SK-N-SH treated with all-trans-retinoic acid at 6 μM for 48 hours (cell line): ENCODE measurements at regions not wholly inside any gene's neighbourhood (a gene's known extent, or its start where the extent isn't known, plus 50 kb on each side); places are given as distances from the start of the nearest gene placed in this dataset.

Experiments
- ATAC-seq: fragments of 200-7000 bp; cut with Tn5 transposase; 3 replicates; pipeline ENCODE4 v1.9.1; 2020; ENCODE audit warnings: mild to moderate bottlenecking, moderate library complexity
- BACH2 ChIP-seq: fragments of 250-450 bp; sonication (Bioruptor Pico); IDR thresholded peaks from 2 replicates; pipeline ENCODE4 v1.9.0; 2021; ENCODE audit warnings: mild to moderate bottlenecking, borderline replicate concordance
- CREB5 ChIP-seq: fragments of 250-450 bp; sonication (Bioruptor Pico); IDR thresholded peaks from 2 replicates; pipeline ENCODE4 v1.5.1; 2020; ENCODE audit warnings: low read depth, mild to moderate bottlenecking, moderate library complexity
- ESRRG ChIP-seq: fragments of 250-450 bp; sonication (Bioruptor Pico); IDR thresholded peaks from 2 replicates; pipeline ENCODE4 v1.6.1; 2021; ENCODE audit warnings: mild to moderate bottlenecking
- GLIS3 ChIP-seq: fragments of 250-450 bp; sonication (Bioruptor Pico); IDR thresholded peaks from 2 replicates; pipeline ENCODE4 v1.5.0; 2020; ENCODE audit warnings: mild to moderate bottlenecking, moderate library complexity
- ISL1 ChIP-seq: fragments of 250-450 bp; sonication (Bioruptor Pico); IDR thresholded peaks from 2 replicates; pipeline ENCODE4 v2.1.2; 2022; ENCODE audit warnings: mild to moderate bottlenecking, moderate library complexity
- OSR1 ChIP-seq: fragments of 250-450 bp; sonication (Bioruptor Pico); IDR thresholded peaks from 2 replicates; pipeline ENCODE4 v1.8.0; 2022; ENCODE audit warnings: moderate library complexity, mild to moderate bottlenecking, inconsistent platforms
- PATZ1 ChIP-seq: fragments of 250-450 bp; sonication (Bioruptor Pico); IDR thresholded peaks from 2 replicates; pipeline ENCODE4 v1.8.0; 2020; ENCODE audit warnings: mild to moderate bottlenecking, moderate library complexity, borderline replicate concordance
- PPARA ChIP-seq: fragments of 250-450 bp; sonication (Bioruptor Pico); IDR thresholded peaks from 2 replicates; pipeline ENCODE4 v1.5.0; 2020; ENCODE audit warnings: mild to moderate bottlenecking, borderline replicate concordance
- RARB ChIP-seq: fragments of 250-450 bp; sonication (Bioruptor Pico); IDR thresholded peaks from 2 replicates; pipeline ENCODE4 v1.8.0; 2021; ENCODE audit warnings: mild to moderate bottlenecking, moderate library complexity
- TOX ChIP-seq: fragments of 250-450 bp; sonication (Bioruptor Pico); IDR thresholded peaks from 2 replicates; pipeline ENCODE4 v1.8.0; 2021; ENCODE audit warnings: mild to moderate bottlenecking, moderate library complexity, borderline replicate concordance
- ZNF565 ChIP-seq: fragments of 450-650 bp; formaldehyde crosslinking; conservative IDR thresholded peaks from 2 replicates; pipeline ENCODE4 v1.5.0; 2020; ENCODE audit warnings: low read depth, mild to moderate bottlenecking, moderate library complexity
- ZNF70 ChIP-seq: fragments of 450-650 bp; formaldehyde crosslinking; IDR thresholded peaks from 2 replicates; pipeline ENCODE4 v1.5.0; 2020; ENCODE audit warnings: mild to moderate bottlenecking, moderate library complexity
- TF ChIP-seq, protein P1 (sequence below): fragments of 250-450 bp; sonication (Bioruptor Pico); IDR thresholded peaks from 2 replicates; pipeline ENCODE4 v1.5.1; 2021; ENCODE audit warnings: mild to moderate bottlenecking, moderate library complexity
- TF ChIP-seq, protein P2 (sequence below): fragments of 250-450 bp; sonication (Bioruptor Pico); IDR thresholded peaks from 2 replicates; pipeline ENCODE4 v1.8.0; 2021; ENCODE audit warnings: low read depth, mild to moderate bottlenecking, moderate library complexity, borderline replicate concordance
- TF ChIP-seq, protein P3 (sequence below): fragments of 250-450 bp; sonication (Bioruptor Pico); IDR thresholded peaks from 2 replicates; pipeline ENCODE4 v1.5.0; 2020; ENCODE audit warnings: mild to moderate bottlenecking, moderate library complexity

- TF ChIP-seq, protein P1, sequence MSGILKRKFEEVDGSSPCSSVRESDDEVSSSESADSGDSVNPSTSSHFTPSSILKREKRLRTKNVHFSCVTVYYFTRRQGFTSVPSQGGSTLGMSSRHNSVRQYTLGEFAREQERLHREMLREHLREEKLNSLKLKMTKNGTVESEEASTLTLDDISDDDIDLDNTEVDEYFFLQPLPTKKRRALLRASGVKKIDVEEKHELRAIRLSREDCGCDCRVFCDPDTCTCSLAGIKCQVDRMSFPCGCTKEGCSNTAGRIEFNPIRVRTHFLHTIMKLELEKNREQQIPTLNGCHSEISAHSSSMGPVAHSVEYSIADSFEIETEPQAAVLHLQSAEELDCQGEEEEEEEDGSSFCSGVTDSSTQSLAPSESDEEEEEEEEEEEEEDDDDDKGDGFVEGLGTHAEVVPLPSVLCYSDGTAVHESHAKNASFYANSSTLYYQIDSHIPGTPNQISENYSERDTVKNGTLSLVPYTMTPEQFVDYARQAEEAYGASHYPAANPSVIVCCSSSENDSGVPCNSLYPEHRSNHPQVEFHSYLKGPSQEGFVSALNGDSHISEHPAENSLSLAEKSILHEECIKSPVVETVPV = no peak
- TF ChIP-seq ZNF565 (CRISPR knock-in tag) (no peak), RARB (no peak), TOX (CRISPR knock-in tag) (no peak), ESRRG (no peak), GLIS3 (no peak), ZNF70 (CRISPR knock-in tag) (no peak), ISL1 (CRISPR knock-in tag) (no peak), OSR1 (CRISPR knock-in tag) (no peak), BACH2 (CRISPR knock-in tag) (no peak), PPARA (CRISPR knock-in tag) (no peak), CREB5 (CRISPR knock-in tag) (no peak)
- TF ChIP-seq, protein P2, sequence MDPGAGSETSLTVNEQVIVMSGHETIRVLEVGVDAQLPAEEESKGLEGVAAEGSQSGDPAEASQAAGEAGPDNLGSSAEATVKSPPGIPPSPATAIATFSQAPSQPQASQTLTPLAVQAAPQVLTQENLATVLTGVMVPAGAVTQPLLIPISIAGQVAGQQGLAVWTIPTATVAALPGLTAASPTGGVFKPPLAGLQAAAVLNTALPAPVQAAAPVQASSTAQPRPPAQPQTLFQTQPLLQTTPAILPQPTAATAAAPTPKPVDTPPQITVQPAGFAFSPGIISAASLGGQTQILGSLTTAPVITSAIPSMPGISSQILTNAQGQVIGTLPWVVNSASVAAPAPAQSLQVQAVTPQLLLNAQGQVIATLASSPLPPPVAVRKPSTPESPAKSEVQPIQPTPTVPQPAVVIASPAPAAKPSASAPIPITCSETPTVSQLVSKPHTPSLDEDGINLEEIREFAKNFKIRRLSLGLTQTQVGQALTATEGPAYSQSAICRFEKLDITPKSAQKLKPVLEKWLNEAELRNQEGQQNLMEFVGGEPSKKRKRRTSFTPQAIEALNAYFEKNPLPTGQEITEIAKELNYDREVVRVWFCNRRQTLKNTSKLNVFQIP (CRISPR knock-in tag) = no peak
- ATAC-seq = peak; percentile 20; the same call in 1 of the 3 replicates
Observed at GRCh38 chr7:155213955-155214740, 83.5 kb upstream of the INSIG1 start.

GRCh38 chr7:155215576-155216325 is 81.9 kb upstream of the INSIG1 start:
- no peak for TF ChIP-seq PATZ1 (CRISPR knock-in tag)
- TF ChIP-seq ZNF70 (CRISPR knock-in tag) = no peak
- TF ChIP-seq ZNF565 (CRISPR knock-in tag) = no peak
- no peak for TF ChIP-seq PPARA (CRISPR knock-in tag)
- TF ChIP-seq, protein P2 (CRISPR knock-in tag) = no peak
- TF ChIP-seq, protein P3, sequence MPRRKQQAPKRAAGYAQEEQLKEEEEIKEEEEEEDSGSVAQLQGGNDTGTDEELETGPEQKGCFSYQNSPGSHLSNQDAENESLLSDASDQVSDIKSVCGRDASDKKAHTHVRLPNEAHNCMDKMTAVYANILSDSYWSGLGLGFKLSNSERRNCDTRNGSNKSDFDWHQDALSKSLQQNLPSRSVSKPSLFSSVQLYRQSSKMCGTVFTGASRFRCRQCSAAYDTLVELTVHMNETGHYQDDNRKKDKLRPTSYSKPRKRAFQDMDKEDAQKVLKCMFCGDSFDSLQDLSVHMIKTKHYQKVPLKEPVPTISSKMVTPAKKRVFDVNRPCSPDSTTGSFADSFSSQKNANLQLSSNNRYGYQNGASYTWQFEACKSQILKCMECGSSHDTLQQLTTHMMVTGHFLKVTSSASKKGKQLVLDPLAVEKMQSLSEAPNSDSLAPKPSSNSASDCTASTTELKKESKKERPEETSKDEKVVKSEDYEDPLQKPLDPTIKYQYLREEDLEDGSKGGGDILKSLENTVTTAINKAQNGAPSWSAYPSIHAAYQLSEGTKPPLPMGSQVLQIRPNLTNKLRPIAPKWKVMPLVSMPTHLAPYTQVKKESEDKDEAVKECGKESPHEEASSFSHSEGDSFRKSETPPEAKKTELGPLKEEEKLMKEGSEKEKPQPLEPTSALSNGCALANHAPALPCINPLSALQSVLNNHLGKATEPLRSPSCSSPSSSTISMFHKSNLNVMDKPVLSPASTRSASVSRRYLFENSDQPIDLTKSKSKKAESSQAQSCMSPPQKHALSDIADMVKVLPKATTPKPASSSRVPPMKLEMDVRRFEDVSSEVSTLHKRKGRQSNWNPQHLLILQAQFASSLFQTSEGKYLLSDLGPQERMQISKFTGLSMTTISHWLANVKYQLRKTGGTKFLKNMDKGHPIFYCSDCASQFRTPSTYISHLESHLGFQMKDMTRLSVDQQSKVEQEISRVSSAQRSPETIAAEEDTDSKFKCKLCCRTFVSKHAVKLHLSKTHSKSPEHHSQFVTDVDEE (CRISPR knock-in tag) = no peak
- no peak for TF ChIP-seq OSR1 (CRISPR knock-in tag)
- no peak for TF ChIP-seq ISL1 (CRISPR knock-in tag)
- ATAC-seq = no peak
